ENCODE measurements at regions not wholly inside any gene's neighbourhood (a gene's known extent, or its start where the extent isn't known, plus 50 kb on each side); places are given as distances from the start of the nearest gene placed in this dataset.

DNA sequence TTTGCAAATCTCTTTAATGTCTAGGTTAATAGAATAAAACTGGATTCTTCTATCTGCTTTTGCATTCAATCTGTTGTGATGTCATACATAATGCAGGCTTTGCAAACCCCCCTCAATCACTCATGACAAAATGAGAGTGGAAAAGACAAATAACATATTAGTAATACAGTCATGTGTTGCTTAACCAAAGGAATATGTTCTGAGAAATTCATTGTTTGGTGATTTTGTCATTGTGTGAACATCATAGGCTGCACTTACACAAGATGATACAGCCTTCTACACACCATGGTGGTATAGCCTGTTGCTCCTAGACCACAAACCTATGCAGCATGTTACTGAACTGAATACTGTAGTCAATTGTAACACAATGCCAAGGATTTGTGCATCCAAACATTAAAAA, 87.3 kb upstream of the SEC61G start:
- Mint-ChIP-seq H3K9me3 (ENCODE audit: low read depth) (peaks cover 18% of the 10 kb centered on the region), H3K4me1 (ENCODE audit: low read depth) (peaks cover 19% of the 10 kb centered on the region), H3K27me3 (ENCODE audit: low read depth) (no peaks in the 10 kb centered on the region), H3K36me3 (ENCODE audit: low read depth) (peaks cover 8% of the 10 kb centered on the region), H3K4me3 (ENCODE audit: unreplicated experiment) (no peak overlapping the region), H3K27ac (ENCODE audit: unreplicated experiment) (no peak overlapping the region)
- no peak for DNase-seq (ENCODE audit: low spot score)
- TF ChIP-seq, protein P1, sequence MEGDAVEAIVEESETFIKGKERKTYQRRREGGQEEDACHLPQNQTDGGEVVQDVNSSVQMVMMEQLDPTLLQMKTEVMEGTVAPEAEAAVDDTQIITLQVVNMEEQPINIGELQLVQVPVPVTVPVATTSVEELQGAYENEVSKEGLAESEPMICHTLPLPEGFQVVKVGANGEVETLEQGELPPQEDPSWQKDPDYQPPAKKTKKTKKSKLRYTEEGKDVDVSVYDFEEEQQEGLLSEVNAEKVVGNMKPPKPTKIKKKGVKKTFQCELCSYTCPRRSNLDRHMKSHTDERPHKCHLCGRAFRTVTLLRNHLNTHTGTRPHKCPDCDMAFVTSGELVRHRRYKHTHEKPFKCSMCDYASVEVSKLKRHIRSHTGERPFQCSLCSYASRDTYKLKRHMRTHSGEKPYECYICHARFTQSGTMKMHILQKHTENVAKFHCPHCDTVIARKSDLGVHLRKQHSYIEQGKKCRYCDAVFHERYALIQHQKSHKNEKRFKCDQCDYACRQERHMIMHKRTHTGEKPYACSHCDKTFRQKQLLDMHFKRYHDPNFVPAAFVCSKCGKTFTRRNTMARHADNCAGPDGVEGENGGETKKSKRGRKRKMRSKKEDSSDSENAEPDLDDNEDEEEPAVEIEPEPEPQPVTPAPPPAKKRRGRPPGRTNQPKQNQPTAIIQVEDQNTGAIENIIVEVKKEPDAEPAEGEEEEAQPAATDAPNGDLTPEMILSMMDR (IDR thresholded peaks at IDR 0.05): no peak

DNA sequence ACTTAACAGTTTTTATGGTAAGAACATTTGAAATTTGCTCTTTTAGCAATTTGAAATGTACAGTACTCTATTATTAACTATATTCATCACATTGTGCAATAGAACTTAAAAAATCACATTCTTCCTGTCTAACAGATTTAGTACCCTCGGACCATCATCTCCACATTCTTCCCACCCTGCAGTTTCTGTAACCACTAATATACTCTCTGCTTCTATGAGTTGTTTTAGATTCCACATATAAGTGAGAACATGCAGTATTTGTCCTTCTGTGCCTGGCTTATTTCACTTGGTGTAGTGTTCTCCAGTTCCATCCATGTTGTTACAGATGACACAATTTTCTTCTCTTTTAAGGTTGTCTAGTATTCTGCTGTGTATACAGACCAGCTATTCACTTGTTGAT, 88.9 kb upstream of the SEC61G start:
- TF ChIP-seq, protein P1 (IDR thresholded peaks at IDR 0.05): no peak
- H3K4me3 Mint-ChIP-seq (ENCODE audit: unreplicated experiment): no peak overlapping the region
- no peak overlapping the region for H3K27ac Mint-ChIP-seq (ENCODE audit: unreplicated experiment)
- peaks cover 18% of the 10 kb centered on the region for H3K36me3 Mint-ChIP-seq (ENCODE audit: low read depth)
- H3K27me3 Mint-ChIP-seq (ENCODE audit: low read depth): no peaks in the 10 kb centered on the region
- DNase-seq (ENCODE audit: low spot score): no peak
- peaks cover 2% of the 10 kb centered on the region for H3K4me1 Mint-ChIP-seq (ENCODE audit: low read depth)
- H3K9me3 Mint-ChIP-seq (ENCODE audit: low read depth): peaks cover 25% of the 10 kb centered on the region

DNA sequence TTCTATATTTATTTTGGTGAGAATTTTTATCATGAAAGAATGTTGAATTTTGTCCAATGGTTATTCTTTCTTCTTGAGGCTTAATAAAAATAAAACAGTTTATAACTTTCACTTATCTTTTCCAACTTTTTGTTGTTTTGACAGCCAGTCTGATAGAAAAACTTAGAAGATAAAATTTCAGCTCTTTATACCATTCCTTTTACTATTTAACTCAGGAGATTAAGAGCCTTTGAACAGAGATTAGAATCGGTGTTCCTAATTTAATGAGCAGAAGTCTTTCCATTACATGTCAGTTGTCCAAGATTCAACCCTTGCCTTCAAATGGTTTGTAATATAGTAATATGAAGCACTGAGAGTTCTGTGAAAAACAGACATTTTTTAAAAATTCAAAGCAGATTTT, 97.8 kb upstream of the SEC61G start:
- Mint-ChIP-seq H3K27me3 (ENCODE audit: low read depth) (no peaks in the 10 kb centered on the region), H3K27ac (ENCODE audit: unreplicated experiment) (peak overlapping the region; percentile 46), H3K4me3 (ENCODE audit: unreplicated experiment) (no peak overlapping the region), H3K36me3 (ENCODE audit: low read depth) (peaks cover 16% of the 10 kb centered on the region), H3K9me3 (ENCODE audit: low read depth) (peaks cover 26% of the 10 kb centered on the region), H3K4me1 (ENCODE audit: low read depth) (peaks cover 33% of the 10 kb centered on the region)
- TF ChIP-seq, protein P1 (IDR thresholded peaks at IDR 0.05): no peak
- no peak for DNase-seq (ENCODE audit: low spot score)

DNA sequence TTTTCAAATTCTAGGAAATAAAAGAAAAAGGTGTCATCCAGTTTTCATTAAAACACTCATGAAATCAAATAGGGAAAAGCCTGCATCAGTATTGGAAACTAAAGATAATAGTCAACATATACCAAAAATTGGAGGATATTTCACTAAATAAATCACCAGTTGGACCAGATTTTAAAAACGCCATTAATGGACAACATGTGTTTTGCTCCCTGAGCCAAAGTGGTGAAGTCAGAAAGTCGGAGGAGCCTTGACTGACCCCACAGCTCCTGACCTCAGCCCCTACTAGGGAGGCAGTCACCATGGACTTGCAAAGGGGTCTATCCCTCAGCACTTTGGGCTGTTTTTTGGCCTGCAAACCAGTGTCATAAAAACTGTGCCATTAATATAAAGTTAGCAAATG, 98.3 kb upstream of the SEC61G start:
- TF ChIP-seq, protein P1 (IDR thresholded peaks at IDR 0.05): no peak
- H3K4me1 Mint-ChIP-seq (ENCODE audit: low read depth): peaks cover 33% of the 10 kb centered on the region
- H3K36me3 Mint-ChIP-seq (ENCODE audit: low read depth): peaks cover 13% of the 10 kb centered on the region
- no peaks in the 10 kb centered on the region for H3K27me3 Mint-ChIP-seq (ENCODE audit: low read depth)
- peaks cover 25% of the 10 kb centered on the region for H3K9me3 Mint-ChIP-seq (ENCODE audit: low read depth)
- DNase-seq (ENCODE audit: low spot score): no peak
- no peak overlapping the region for H3K27ac Mint-ChIP-seq (ENCODE audit: unreplicated experiment)
- no peak overlapping the region for H3K4me3 Mint-ChIP-seq (ENCODE audit: unreplicated experiment)

DNA sequence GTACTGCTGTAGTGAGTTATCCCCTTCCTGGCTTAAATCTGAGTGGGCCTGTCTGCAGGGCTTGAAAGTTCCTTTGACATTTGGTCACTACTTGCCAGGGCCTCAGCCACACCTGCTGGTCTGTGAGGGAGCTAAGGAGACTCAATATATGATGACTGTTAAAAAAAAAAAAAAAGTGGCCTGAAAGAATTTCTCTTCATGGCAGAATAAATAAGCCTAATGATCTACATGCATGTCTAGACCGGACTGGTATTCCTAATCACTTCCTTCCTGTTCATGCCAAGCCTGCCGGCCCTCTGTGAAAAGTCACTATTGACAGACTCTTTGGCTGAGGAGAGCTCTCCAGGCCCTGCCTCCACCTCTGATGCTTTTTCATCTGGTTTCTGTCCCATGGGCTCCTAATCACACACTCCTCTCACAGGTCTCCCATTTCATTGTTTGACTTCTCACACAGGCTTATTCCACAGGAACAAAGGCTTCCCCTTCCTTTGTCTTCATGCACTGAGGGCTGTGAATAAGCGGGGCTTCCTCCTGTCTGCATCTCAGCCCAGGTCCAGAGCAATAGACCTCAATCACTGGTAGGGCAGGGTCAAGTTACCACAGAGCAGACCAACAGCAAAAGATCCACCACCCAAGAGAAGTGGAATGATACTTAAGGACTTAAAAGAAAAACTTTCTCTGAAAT, 99.1 kb upstream of the SEC61G start:
- peaks cover 33% of the 10 kb centered on the region for H3K4me1 Mint-ChIP-seq (ENCODE audit: low read depth)
- H3K27ac Mint-ChIP-seq (ENCODE audit: unreplicated experiment): no peak overlapping the region

More for the DNA sequence above, 99.1 kb upstream of the SEC61G start:
- peaks cover 20% of the 10 kb centered on the region for H3K9me3 Mint-ChIP-seq (ENCODE audit: low read depth)
- DNase-seq (ENCODE audit: low spot score): no peak
- peaks cover 8% of the 10 kb centered on the region for H3K36me3 Mint-ChIP-seq (ENCODE audit: low read depth)
- TF ChIP-seq, protein P1 (IDR thresholded peaks at IDR 0.05): no peak
- no peak overlapping the region for H3K4me3 Mint-ChIP-seq (ENCODE audit: unreplicated experiment)
- H3K27me3 Mint-ChIP-seq (ENCODE audit: low read depth): no peaks in the 10 kb centered on the region
